HCT116 (cell line): ENCODE measurements at regions not wholly inside any gene's neighbourhood (a gene's known extent, or its start where the extent isn't known, plus 50 kb on each side); places are given as distances from the start of the nearest gene placed in this dataset.

Experiments used
- ATAC-seq: fragments of 200-7000 bp; cut with Tn5 transposase; 2 replicates; pipeline ENCODE4 v1.9.1; 2020; ENCODE audit warnings: mild to moderate bottlenecking, moderate library complexity
- BruUV-seq: library from RNA; stranded (reverse); fragments of 400-500 nt; replicated peaks from 2 replicates; lab custom pipeline; 2021; lab: Mats Ljungman, UMichigan
- CTCF ChIA-PET: fragments of 300-600 bp; sonication (Branson Sonifier 250); formaldehyde crosslinking; loops from one replicate; lab custom pipeline; 2021; ENCODE audit warnings: antibody characterized with exemption; lab: Charles Lee
- POLR2A ChIA-PET: fragments of 300-600, 350-600 bp; sonication (Branson Sonifier 250); formaldehyde crosslinking; loops from one replicate; lab custom pipeline; 2021; ENCODE audit warnings: antibody characterized with exemption; lab: Charles Lee
- RAD21 ChIA-PET, 2 experiments: fragments of 300-600 bp; sonication (Branson Sonifier 250); formaldehyde crosslinking; loops; one replicate each; lab custom pipeline; 2023; ENCODE audit warnings: low total read pairs in 2 of 2; ENCODE audit not compliant: uncharacterized antibody in 2 of 2, unreplicated experiment in 2 of 2, low non-redundant PET in 1 of 2; lab: Charles Lee
- DNase-seq: peaks from one replicate; pipeline ENCODE4 v3.0.0-alpha.2; 2010; ENCODE audit warnings: low read depth, low spot score
- H2AFZ ChIP-seq: fragments of 200-600 bp; shearing (Covaris generic), sonication (generic); 2 replicates; pipeline ENCODE4 v1.6.1; 2017; ENCODE audit warnings: low read depth, mixed run types, mixed read lengths, antibody characterized with exemption, low read length; ENCODE audit not compliant: poor library complexity, severe bottlenecking
- H3K27ac ChIP-seq: 2 replicates; pipeline ENCODE4 v1.5.1; 2012; ENCODE audit warnings: low read depth, low read length
- H3K27me3 ChIP-seq: fragments of 200-600 bp; sonication (generic); 2 replicates; pipeline ENCODE4 v1.6.1; 2016; ENCODE audit warnings: mixed run types, low read length, mixed read lengths; ENCODE audit not compliant: insufficient read depth
- H3K36me3 ChIP-seq, 2 experiments: fragments of 200-500 bp in 1 of 2; fragments of 200-600 bp in 1 of 2; sonication (Bioruptor generic) in 1 of 2; sonication (generic) in 1 of 2; 2 replicates each; pipeline versions ENCODE4 v1.5.1 to v1.6.1; 2014 to 2016; ENCODE audit warnings: low read length in 2 of 2, inconsistent platforms in 1 of 2, mixed read lengths in 1 of 2, mixed run types in 1 of 2; ENCODE audit not compliant: insufficient read depth in 2 of 2, control insufficient read depth in 1 of 2
- H3K4me1 ChIP-seq, 2 experiments: fragments of 200-600 bp in 1 of 2; sonication (generic) in 1 of 2; 2 replicates each; pipeline versions ENCODE4 v1.5.1 to v1.6.1; 2012 to 2017; ENCODE audit warnings: low read length in 2 of 2, inconsistent platforms in 1 of 2, mild to moderate bottlenecking in 1 of 2, mixed read lengths in 1 of 2, mixed run types in 1 of 2, moderate library complexity in 1 of 2; ENCODE audit not compliant: insufficient read depth in 2 of 2, control insufficient read depth in 1 of 2
- H3K4me2 ChIP-seq: fragments of 200-600 bp; sonication (generic); 2 replicates; pipeline ENCODE4 v1.6.1; 2017; ENCODE audit warnings: mixed run types, low read length, mixed read lengths
- H3K4me3 ChIP-seq, 2 experiments: fragments of 200-600 bp in 1 of 2; sonication (generic) in 1 of 2; replicated peaks in 1 of 2; 2 replicates each; pipeline ENCODE4 v1.5.1; 2011 to 2016; ENCODE audit warnings: low read length in 2 of 2, control low read depth in 1 of 2, low read depth in 1 of 2, mild to moderate bottlenecking in 1 of 2, mixed read lengths in 1 of 2, mixed run types in 1 of 2
- H3K79me2 ChIP-seq: fragments of 200-600 bp; sonication (generic); 2 replicates; pipeline ENCODE4 v1.6.1; 2017; ENCODE audit warnings: mild to moderate bottlenecking, mixed run types, low read length, moderate library complexity, mixed read lengths; ENCODE audit not compliant: insufficient read depth
- H3K9ac ChIP-seq: fragments of 200-600 bp; sonication (generic); 2 replicates; pipeline ENCODE4 v1.6.1; 2016; ENCODE audit warnings: low read length, mixed read lengths
- H3K9me2 ChIP-seq: fragments of 200-600 bp; sonication (generic), shearing (Covaris generic); 2 replicates; pipeline ENCODE4 v1.6.1; 2017; ENCODE audit warnings: mixed run types, mild to moderate bottlenecking, moderate library complexity; ENCODE audit not compliant: insufficient read depth
- H3K9me3 ChIP-seq, 2 experiments: fragments of 200-500 bp in 1 of 2; fragments of 200-600 bp in 1 of 2; sonication (Bioruptor generic) in 1 of 2; sonication (generic) in 1 of 2; 2 replicates each; pipeline ENCODE4 v1.6.1; 2014 to 2017; ENCODE audit warnings: low read length in 2 of 2, mixed read lengths in 2 of 2, inconsistent platforms in 1 of 2, low read depth in 1 of 2, mild to moderate bottlenecking in 1 of 2, mixed run types in 1 of 2, moderate library complexity in 1 of 2; ENCODE audit not compliant: control insufficient read depth in 1 of 2, insufficient read depth in 1 of 2
- H4K20me1 ChIP-seq: fragments of 200-600 bp; sonication (generic), shearing (Covaris generic); 2 replicates; pipeline ENCODE4 v1.6.1; 2017; ENCODE audit warnings: mixed run types, mild to moderate bottlenecking, moderate library complexity; ENCODE audit not compliant: insufficient read depth
- EGR1 ChIP-seq: IDR thresholded peaks from 2 replicates; pipeline ENCODE4 v1.6.1; 2012; ENCODE audit warnings: low read depth
- ELF1 ChIP-seq: IDR thresholded peaks from 2 replicates; pipeline ENCODE4 v1.6.1; 2012; ENCODE audit warnings: low read depth, borderline replicate concordance
- EZH2phosphoT487 ChIP-seq: fragments of 200-600 bp; IDR thresholded peaks from 2 replicates; pipeline ENCODE4 v1.6.1; 2018; ENCODE audit warnings: antibody characterized with exemption, borderline replicate concordance
- FOSL1 ChIP-seq: IDR thresholded peaks from 2 replicates; pipeline ENCODE4 v1.6.1; 2012; ENCODE audit warnings: low read depth
- JUND ChIP-seq: IDR thresholded peaks from 2 replicates; pipeline ENCODE4 v1.6.1; 2012
- POLR2A ChIP-seq: IDR thresholded peaks from 2 replicates; pipeline ENCODE4 v1.7.0; 2011; ENCODE audit warnings: borderline replicate concordance; ENCODE audit not compliant: insufficient read depth, insufficient read length; ENCODE audit errors: extremely low read depth
- POLR2AphosphoS5 ChIP-seq: IDR thresholded peaks from 2 replicates; pipeline ENCODE4 v1.6.1; 2011; ENCODE audit warnings: mild to moderate bottlenecking, low read depth, low read length, moderate library complexity
- RAD21 ChIP-seq: IDR thresholded peaks from 2 replicates; pipeline ENCODE4 v1.6.1; 2012; ENCODE audit warnings: low read depth, mild to moderate bottlenecking
- SIN3A ChIP-seq: IDR thresholded peaks from 2 replicates; pipeline ENCODE4 v1.6.1; 2012; ENCODE audit warnings: low read depth
- SP1 ChIP-seq: IDR thresholded peaks from 2 replicates; pipeline ENCODE4 v1.6.1; 2012; ENCODE audit warnings: low read depth
- TCF7L2 ChIP-seq: IDR thresholded peaks from 2 replicates; pipeline ENCODE4 v1.7.0; 2011; ENCODE audit warnings: borderline replicate concordance, inconsistent platforms; ENCODE audit not compliant: insufficient read depth, insufficient read length; ENCODE audit errors: extremely low read depth
- ZFX ChIP-seq: fragments of 450-650 bp; IDR thresholded peaks from 2 replicates; pipeline ENCODE4 v1.6.1; 2017
- intact Hi-C: fragments of 100-400 bp; cut with micrococcal nuclease; formaldehyde crosslinking; loops from 2 replicates; pipeline ENCODE4 v1.10.0; 2022
- TF ChIP-seq, protein P1 (sequence below): IDR thresholded peaks from 2 replicates; pipeline ENCODE4 v1.6.1; 2012
- TF ChIP-seq, protein P2 (sequence below): IDR thresholded peaks from 2 replicates; pipeline ENCODE4 v1.6.1; 2012; ENCODE audit warnings: low read depth
- TF ChIP-seq, protein P3 (sequence below), 3 experiments: fragments of 200-600 bp in 1 of 3; sonication (generic) in 1 of 3; IDR thresholded peaks in 2 of 3; conservative IDR thresholded peaks in 1 of 3; 2 replicates each; pipeline ENCODE4 v1.5.1; 2012 to 2017; ENCODE audit warnings: low read depth in 2 of 3, low read length in 2 of 3, antibody characterized with exemption in 1 of 3, borderline replicate concordance in 1 of 3, control low read depth in 1 of 3, mild to moderate bottlenecking in 1 of 3, mixed read lengths in 1 of 3, mixed run types in 1 of 3, moderate library complexity in 1 of 3; ENCODE audit not compliant: insufficient read depth in 1 of 3

DNA sequence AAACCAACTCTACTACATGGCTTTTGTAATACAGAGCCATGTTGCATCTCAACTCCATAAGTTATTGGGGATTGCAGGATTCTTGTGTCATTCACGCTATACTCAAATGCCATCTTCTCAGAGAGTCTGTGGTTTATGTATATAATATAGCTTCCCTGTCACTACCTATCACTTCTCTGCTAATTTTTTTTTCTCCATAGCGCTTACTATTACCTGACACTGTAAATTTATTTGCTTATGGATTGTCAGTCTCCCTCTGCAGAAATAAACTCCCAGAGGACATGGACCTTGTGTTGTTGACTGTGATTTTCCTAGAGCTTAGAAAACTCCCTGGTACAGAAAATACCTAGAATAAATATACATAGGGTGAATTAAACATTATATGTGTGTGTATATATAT, 990.5 kb downstream of the TBL1XR1 start:
- Histone ChIP-seq H3K9me2 (no peaks in the 10 kb centered on the region; the same call in none of the 2 replicates), H3K27me3 (no peaks in the 10 kb centered on the region), H4K20me1 (no peaks in the 10 kb centered on the region), H3K27ac (no peak overlapping the region), H3K4me3 (no peak overlapping the region), H2AFZ (no peak overlapping the region), H3K4me2 (no peak overlapping the region), H3K4me1 (no peaks in the 10 kb centered on the region), H3K9me3 (no peaks in the 10 kb centered on the region), H3K9ac (no peak overlapping the region), H3K79me2 (no peaks in the 10 kb centered on the region), H3K36me3 (no peaks in the 10 kb centered on the region)
- TF ChIP-seq SIN3A (no peak), JUND (no peak), ZFX (no peak), TCF7L2 (no peak), POLR2AphosphoS5 (no peak), POLR2A (no peak), EZH2phosphoT487 (no peak)
- TF ChIP-seq, protein P1, sequence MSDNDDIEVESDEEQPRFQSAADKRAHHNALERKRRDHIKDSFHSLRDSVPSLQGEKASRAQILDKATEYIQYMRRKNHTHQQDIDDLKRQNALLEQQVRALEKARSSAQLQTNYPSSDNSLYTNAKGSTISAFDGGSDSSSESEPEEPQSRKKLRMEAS, result no peak
- intact Hi-C loops, result no loop called here
- ChIA-PET RAD21 (no interaction called here), POLR2A (no interaction called here), CTCF (no interaction called here)
- DNase-seq (no peak), ATAC-seq (no peak)
- BruUV-seq, result no TSS peak

DNA sequence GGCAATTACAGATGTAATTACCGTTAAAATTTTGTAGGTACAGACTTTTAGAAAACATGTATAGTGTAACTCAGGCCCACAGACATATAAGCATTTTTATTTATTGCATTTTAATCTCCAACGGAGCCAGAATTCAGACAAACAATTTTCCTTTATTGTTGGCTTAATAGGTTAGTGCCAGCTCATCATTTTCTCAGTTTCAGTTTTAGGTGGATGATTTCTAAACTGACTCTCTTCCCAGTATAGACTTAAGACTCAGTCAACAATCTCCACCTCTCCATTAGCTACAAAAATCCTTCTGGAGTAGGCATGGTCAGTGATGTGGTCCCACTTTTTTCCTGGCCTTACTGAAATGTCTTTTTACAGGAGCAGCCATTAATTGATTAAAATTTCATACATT, 994.6 kb downstream of the TBL1XR1 start:
- no peak for ATAC-seq
- RAD21 ChIA-PET, result no interaction called here
- H3K9me2 ChIP-seq, result no peaks in the 10 kb centered on the region; the same call in 1 of the 2 replicates
- H3K4me2 ChIP-seq, result no peak overlapping the region
- H3K4me3 ChIP-seq, result no peak overlapping the region
- no peak overlapping the region for H3K27ac ChIP-seq
- H3K27me3 ChIP-seq, result no peaks in the 10 kb centered on the region
- no peaks in the 10 kb centered on the region for H4K20me1 ChIP-seq
- H3K79me2 ChIP-seq, result no peaks in the 10 kb centered on the region
- CTCF ChIA-PET, result no interaction called here
- no peak overlapping the region for H2AFZ ChIP-seq
- H3K9ac ChIP-seq, result no peak overlapping the region
- TF ChIP-seq JUND, result no peak
- TF ChIP-seq FOSL1, result no peak
- no peak for TF ChIP-seq ELF1
- TF ChIP-seq EGR1, result no peak
- TF ChIP-seq, protein P2, sequence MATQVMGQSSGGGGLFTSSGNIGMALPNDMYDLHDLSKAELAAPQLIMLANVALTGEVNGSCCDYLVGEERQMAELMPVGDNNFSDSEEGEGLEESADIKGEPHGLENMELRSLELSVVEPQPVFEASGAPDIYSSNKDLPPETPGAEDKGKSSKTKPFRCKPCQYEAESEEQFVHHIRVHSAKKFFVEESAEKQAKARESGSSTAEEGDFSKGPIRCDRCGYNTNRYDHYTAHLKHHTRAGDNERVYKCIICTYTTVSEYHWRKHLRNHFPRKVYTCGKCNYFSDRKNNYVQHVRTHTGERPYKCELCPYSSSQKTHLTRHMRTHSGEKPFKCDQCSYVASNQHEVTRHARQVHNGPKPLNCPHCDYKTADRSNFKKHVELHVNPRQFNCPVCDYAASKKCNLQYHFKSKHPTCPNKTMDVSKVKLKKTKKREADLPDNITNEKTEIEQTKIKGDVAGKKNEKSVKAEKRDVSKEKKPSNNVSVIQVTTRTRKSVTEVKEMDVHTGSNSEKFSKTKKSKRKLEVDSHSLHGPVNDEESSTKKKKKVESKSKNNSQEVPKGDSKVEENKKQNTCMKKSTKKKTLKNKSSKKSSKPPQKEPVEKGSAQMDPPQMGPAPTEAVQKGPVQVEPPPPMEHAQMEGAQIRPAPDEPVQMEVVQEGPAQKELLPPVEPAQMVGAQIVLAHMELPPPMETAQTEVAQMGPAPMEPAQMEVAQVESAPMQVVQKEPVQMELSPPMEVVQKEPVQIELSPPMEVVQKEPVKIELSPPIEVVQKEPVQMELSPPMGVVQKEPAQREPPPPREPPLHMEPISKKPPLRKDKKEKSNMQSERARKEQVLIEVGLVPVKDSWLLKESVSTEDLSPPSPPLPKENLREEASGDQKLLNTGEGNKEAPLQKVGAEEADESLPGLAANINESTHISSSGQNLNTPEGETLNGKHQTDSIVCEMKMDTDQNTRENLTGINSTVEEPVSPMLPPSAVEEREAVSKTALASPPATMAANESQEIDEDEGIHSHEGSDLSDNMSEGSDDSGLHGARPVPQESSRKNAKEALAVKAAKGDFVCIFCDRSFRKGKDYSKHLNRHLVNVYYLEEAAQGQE, result no peak
- no peak for TF ChIP-seq SP1
- TF ChIP-seq ZFX, result no peak
- TF ChIP-seq, protein P3, sequence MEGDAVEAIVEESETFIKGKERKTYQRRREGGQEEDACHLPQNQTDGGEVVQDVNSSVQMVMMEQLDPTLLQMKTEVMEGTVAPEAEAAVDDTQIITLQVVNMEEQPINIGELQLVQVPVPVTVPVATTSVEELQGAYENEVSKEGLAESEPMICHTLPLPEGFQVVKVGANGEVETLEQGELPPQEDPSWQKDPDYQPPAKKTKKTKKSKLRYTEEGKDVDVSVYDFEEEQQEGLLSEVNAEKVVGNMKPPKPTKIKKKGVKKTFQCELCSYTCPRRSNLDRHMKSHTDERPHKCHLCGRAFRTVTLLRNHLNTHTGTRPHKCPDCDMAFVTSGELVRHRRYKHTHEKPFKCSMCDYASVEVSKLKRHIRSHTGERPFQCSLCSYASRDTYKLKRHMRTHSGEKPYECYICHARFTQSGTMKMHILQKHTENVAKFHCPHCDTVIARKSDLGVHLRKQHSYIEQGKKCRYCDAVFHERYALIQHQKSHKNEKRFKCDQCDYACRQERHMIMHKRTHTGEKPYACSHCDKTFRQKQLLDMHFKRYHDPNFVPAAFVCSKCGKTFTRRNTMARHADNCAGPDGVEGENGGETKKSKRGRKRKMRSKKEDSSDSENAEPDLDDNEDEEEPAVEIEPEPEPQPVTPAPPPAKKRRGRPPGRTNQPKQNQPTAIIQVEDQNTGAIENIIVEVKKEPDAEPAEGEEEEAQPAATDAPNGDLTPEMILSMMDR (IDR thresholded peaks at IDR 0.05 in 2 of 3, conservative IDR thresholded peaks at IDR 0.05 in 1 of 3; ENCODE audit: borderline replicate concordance in 1 of 3, insufficient read depth in 1 of 3, low read depth in 2 of 3, low read length in 2 of 3), result no peak
- no peak for TF ChIP-seq RAD21
- TF ChIP-seq, all 23 proteins: peak for 0
- no peaks in the 10 kb centered on the region for H3K36me3 ChIP-seq
- intact Hi-C loops, result no loop called here
- POLR2A ChIA-PET, result no interaction called here
- no peaks in the 10 kb centered on the region for H3K4me1 ChIP-seq
- no peaks in the 10 kb centered on the region for H3K9me3 ChIP-seq
- no TSS peak for BruUV-seq
- no peak for DNase-seq
